NB4 (cell line): ENCODE measurements at regions not wholly inside any gene's neighbourhood (a gene's known extent, or its start where the extent isn't known, plus 50 kb on each side); places are given as distances from the start of the nearest gene placed in this dataset.

Experiments
- DNase-seq: peaks from one replicate; pipeline ENCODE4 v3.0.0; 2010; ENCODE audit warnings: low read depth
- H3K4me3 ChIP-seq: one replicate; pipeline ENCODE4 v1.5.1; 2011; ENCODE audit warnings: mild to moderate bottlenecking, low read depth, low read length, moderate library complexity
- MAX ChIP-seq: IDR thresholded peaks from 2 replicates; pipeline ENCODE4 v1.6.1; 2011; ENCODE audit warnings: low read depth, low read length
- MYC ChIP-seq: IDR thresholded peaks from 2 replicates; pipeline ENCODE4 v1.6.1; 2011; ENCODE audit warnings: low read depth, low read length
- POLR2A ChIP-seq: IDR thresholded peaks from 2 replicates; pipeline ENCODE4 v1.6.1; 2011; ENCODE audit warnings: mild to moderate bottlenecking; ENCODE audit not compliant: insufficient read length; ENCODE audit errors: extremely low read depth
- TF ChIP-seq, protein P1 (sequence below): IDR thresholded peaks from one replicate; pipeline ENCODE4 v1.5.1; 2012; ENCODE audit warnings: low read depth, low read length

DNA sequence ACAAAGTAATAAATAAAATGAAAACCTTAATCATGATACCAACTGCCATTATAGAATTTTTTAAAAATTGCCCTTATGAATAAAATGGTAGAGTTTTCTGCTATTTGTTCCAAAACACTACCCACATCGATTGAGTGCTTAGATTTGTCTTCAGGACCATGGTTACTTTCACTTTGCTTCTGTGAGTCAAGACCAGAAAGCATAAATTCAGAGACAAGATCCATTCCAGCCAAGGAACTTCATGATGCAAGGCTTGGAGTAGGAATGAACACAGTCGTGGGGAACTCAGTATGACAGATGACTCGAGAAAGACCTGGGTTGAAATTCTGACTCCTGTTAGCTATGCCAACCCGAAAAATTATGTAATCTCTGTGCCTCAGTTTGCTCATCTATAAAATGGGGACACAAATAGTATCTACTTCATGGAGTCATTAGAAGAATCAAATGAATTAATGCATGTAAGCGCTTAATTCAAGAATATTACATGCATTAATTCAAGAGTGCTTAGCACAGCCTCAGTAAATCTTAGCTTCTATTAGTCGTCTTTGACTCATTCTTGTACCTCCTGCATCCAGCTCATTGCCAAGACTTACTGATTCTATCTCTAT, 72.5 kb upstream of the MYLIP start:
- H3K4me3 ChIP-seq, result no peak overlapping the region
- TF ChIP-seq POLR2A (no peak), MAX (no peak), MYC (no peak)
- TF ChIP-seq, protein P1, sequence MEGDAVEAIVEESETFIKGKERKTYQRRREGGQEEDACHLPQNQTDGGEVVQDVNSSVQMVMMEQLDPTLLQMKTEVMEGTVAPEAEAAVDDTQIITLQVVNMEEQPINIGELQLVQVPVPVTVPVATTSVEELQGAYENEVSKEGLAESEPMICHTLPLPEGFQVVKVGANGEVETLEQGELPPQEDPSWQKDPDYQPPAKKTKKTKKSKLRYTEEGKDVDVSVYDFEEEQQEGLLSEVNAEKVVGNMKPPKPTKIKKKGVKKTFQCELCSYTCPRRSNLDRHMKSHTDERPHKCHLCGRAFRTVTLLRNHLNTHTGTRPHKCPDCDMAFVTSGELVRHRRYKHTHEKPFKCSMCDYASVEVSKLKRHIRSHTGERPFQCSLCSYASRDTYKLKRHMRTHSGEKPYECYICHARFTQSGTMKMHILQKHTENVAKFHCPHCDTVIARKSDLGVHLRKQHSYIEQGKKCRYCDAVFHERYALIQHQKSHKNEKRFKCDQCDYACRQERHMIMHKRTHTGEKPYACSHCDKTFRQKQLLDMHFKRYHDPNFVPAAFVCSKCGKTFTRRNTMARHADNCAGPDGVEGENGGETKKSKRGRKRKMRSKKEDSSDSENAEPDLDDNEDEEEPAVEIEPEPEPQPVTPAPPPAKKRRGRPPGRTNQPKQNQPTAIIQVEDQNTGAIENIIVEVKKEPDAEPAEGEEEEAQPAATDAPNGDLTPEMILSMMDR, result no peak
- peak; percentile 7 for DNase-seq

GRCh38 chr6:16055852-16056251, 73.0 kb upstream of the MYLIP start:
- DNase-seq, result no peak
- TF ChIP-seq POLR2A (no peak), MAX (no peak), MYC (no peak)
- TF ChIP-seq, protein P1, result no peak
- H3K4me3 ChIP-seq, result no peak overlapping the region

- TF ChIP-seq POLR2A (no peak), MAX (no peak), MYC (no peak)
- TF ChIP-seq, protein P1, result no peak
- no peak for DNase-seq
- no peak overlapping the region for H3K4me3 ChIP-seq
Measured at GRCh38 chr6:16049168-16049567, 79.7 kb upstream of the MYLIP start.

- no peak for DNase-seq
- TF ChIP-seq, protein P1, result no peak
- no peak for TF ChIP-seq MYC
- TF ChIP-seq MAX, result no peak
- no peak for TF ChIP-seq POLR2A
- no peak overlapping the region for H3K4me3 ChIP-seq
Measured at GRCh38 chr6:16048221-16048620, 80.7 kb upstream of the MYLIP start.

DNA sequence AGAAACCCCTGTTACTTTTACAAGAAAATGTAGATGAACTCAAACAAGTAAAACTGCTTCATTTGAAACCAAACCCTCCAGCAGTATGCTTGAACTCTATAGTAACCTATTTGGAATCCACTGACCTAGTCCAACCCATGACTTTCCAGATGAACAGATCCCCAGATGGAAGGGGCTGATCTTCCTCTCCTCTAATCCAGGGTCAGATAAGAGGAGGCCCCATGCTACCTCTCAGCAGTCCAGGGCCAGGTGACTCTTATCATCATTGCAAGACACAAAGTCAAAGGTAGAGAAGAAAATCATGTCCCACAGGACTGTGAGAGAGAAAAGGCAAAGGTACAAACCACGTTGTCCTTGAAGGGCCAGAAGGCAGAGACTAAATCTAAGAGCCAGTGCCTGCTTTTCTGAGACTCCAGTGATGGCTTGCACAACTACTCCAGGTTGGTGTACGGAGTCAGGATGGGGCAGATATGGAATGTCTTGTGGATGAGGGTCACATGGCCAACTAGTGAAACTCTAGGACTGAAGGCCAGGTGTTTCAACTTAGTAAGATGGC, 81.4 kb upstream of the MYLIP start:
- no peak for TF ChIP-seq MAX
- TF ChIP-seq, protein P1, result no peak
- no peak for TF ChIP-seq MYC
- no peak for TF ChIP-seq POLR2A
- H3K4me3 ChIP-seq, result no peak overlapping the region
- DNase-seq, result no peak
